ENCODE measurements at regions not wholly inside any gene's neighbourhood (a gene's known extent, or its start where the extent isn't known, plus 50 kb on each side); places are given as distances from the start of the nearest gene placed in this dataset.

DNA sequence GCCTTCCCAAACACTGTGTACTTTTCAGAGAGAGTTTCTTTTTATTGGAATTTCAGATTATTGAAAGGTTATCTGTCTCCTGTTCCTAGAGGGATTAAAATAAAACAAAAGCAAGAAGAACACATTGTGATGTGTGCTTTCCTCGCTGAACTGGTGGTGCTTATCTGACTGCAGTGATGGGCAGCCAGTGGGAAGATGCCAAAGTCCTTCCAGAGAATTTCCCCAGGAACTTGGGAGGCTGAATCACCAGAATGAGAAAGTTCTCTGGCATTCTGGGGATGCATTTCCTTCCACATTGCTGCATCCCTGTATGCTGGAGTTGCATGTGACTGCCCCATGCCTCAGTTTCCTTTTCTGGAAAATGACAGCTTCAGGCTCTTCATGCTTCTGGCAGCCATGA, 53.9 kb upstream of the SEC11C start:
- no peaks in the 10 kb centered on the region for H3K9me3 ChIP-seq (ENCODE audit: control insufficient read depth in 2 of 3, low read length in 3 of 3)
- no peaks in the 10 kb centered on the region for H3K9me3 Mint-ChIP-seq
- H3K4me3 Mint-ChIP-seq = no peak overlapping the region
- intact Hi-C loops (cut with micrococcal nuclease) = loop anchor here in 1 of 2 donors (10.0 kb wide), 1 partner anchor 139 kb away; the partner anchor contains the start of gene GRP
- no peak for DNase-seq
- H3K36me3 ChIP-seq (ENCODE audit: control insufficient read depth in 2 of 3, insufficient read depth in 3 of 3, low read length in 3 of 3) = no peaks in the 10 kb centered on the region
- peaks cover 3 to 18% (median 13%) of the 10 kb centered on the region in 7 donors for H3K4me1 Mint-ChIP-seq
- no peak overlapping the region for H3K27ac ChIP-seq (ENCODE audit: low read depth, low read length)
- H3K27ac Mint-ChIP-seq = no peak overlapping the region
- H3K4me3 ChIP-seq (ENCODE audit: low read length) = no peak overlapping the region
- no peaks in the 10 kb centered on the region for H3K36me3 Mint-ChIP-seq
- POLR2A ChIA-PET = no interaction called here
- peaks cover 0 to 8% of the 10 kb centered on the region in 2 donors for H3K4me1 ChIP-seq (ENCODE audit: control insufficient read depth in 2 of 2, insufficient read depth in 2 of 2, low read length in 2 of 2)
- ATAC-seq = no peak
- peaks cover 12 to 22% (median 20%) of the 10 kb centered on the region in 5 donors for H3K27me3 Mint-ChIP-seq
- peaks cover 0 to 4% of the 10 kb centered on the region in 2 donors for H3K27me3 ChIP-seq (ENCODE audit: control insufficient read depth in 2 of 2, insufficient read depth in 2 of 2, low read length in 2 of 2)
- CTCF ChIA-PET = interaction anchor here (0.9 to 2.1 kb wide), 4 partner anchors 9 to 317 kb away, joined by 4 to 9 read pairs (median 6); no protein-coding TSS in a partner anchor

DNA sequence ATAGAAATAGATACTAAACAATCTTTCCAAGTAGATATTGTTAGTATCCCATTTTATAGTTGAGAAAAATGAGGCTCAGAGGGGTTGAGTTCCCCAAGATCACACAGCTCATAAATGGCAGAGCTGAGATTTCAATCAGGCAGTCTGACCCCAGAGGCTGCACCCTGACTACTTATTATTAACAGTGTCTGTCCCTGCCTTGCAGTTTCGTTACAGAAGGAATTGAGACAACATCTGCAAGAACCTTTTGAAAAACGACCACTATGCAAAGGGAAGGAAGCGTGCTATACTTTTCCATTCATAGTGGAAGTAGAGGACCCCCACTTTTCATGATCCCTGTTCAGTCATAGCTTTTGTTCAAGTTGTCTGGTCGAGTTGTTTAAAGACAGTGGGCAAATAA, 53.2 kb upstream of the SEC11C start:
- Histone ChIP-seq H3K27me3 (ENCODE audit: control insufficient read depth in 2 of 2, insufficient read depth in 2 of 2, low read length in 2 of 2) (peaks cover 0 to 4% of the 10 kb centered on the region in 2 donors), H3K36me3 (ENCODE audit: control insufficient read depth in 2 of 3, insufficient read depth in 3 of 3, low read length in 3 of 3) (no peaks in the 10 kb centered on the region), H3K9me3 (ENCODE audit: control insufficient read depth in 2 of 3, low read length in 3 of 3) (no peaks in the 10 kb centered on the region), H3K27ac (ENCODE audit: low read depth, low read length) (no peak overlapping the region), H3K4me3 (ENCODE audit: low read length) (no peak overlapping the region), H3K4me1 (ENCODE audit: control insufficient read depth in 2 of 2, insufficient read depth in 2 of 2, low read length in 2 of 2) (peaks cover 0 to 8% of the 10 kb centered on the region in 2 donors)
- H3K4me3 Mint-ChIP-seq = no peak overlapping the region
- ChIA-PET POLR2A (no interaction called here), CTCF (interaction anchor here (1.2 to 2.1 kb wide), 2 partner anchors 16 to 316 kb away, joined by 3 to 6 read pairs; no protein-coding TSS in a partner anchor)
- DNase-seq (no peak), ATAC-seq (no peak)
- peaks cover 3 to 18% (median 13%) of the 10 kb centered on the region in 7 donors for H3K4me1 Mint-ChIP-seq
- no peaks in the 10 kb centered on the region for H3K36me3 Mint-ChIP-seq
- H3K27me3 Mint-ChIP-seq = peaks cover 12 to 25% (median 22%) of the 10 kb centered on the region in 5 donors
- no peaks in the 10 kb centered on the region for H3K9me3 Mint-ChIP-seq
- H3K27ac Mint-ChIP-seq = no peak overlapping the region
- intact Hi-C loops (cut with micrococcal nuclease) = loop anchor here in 1 of 2 donors (10.0 kb wide), 1 partner anchor 138 kb away; the partner anchor contains the start of gene GRP

- no peak overlapping the region for H3K4me3 ChIP-seq (ENCODE audit: low read length)
- no peaks in the 10 kb centered on the region for H3K9me3 ChIP-seq (ENCODE audit: control insufficient read depth in 2 of 3, low read length in 3 of 3)
- Mint-ChIP-seq H3K4me1 (peaks cover 3 to 18% (median 13%) of the 10 kb centered on the region in 7 donors), H3K4me3 (no peak overlapping the region), H3K9me3 (no peaks in the 10 kb centered on the region), H3K27ac (no peak overlapping the region), H3K27me3 (peaks cover 12 to 24% (median 18%) of the 10 kb centered on the region in 5 donors), H3K36me3 (no peaks in the 10 kb centered on the region)
- H3K36me3 ChIP-seq (ENCODE audit: control insufficient read depth in 2 of 3, insufficient read depth in 3 of 3, low read length in 3 of 3) = no peaks in the 10 kb centered on the region
- ChIA-PET CTCF (interaction anchor here (1.2 to 2.1 kb wide), 2 partner anchors 17 to 315 kb away, joined by 3 to 6 read pairs; no protein-coding TSS in a partner anchor), POLR2A (no interaction called here)
- peak in 7 of 9 donors; percentile 14 to 50 (median 31) for DNase-seq
- intact Hi-C loops (cut with micrococcal nuclease) = loop anchor here in 1 of 2 donors (10.0 kb wide), 1 partner anchor 137 kb away; the partner anchor contains the start of gene GRP
- no peak overlapping the region for H3K27ac ChIP-seq (ENCODE audit: low read depth, low read length)
- peaks cover 0 to 8% of the 10 kb centered on the region in 2 donors for H3K4me1 ChIP-seq (ENCODE audit: control insufficient read depth in 2 of 2, insufficient read depth in 2 of 2, low read length in 2 of 2)
- ATAC-seq = peak; percentile 50
- H3K27me3 ChIP-seq (ENCODE audit: control insufficient read depth in 2 of 2, insufficient read depth in 2 of 2, low read length in 2 of 2) = peaks cover 0 to 4% of the 10 kb centered on the region in 2 donors
Observed at GRCh38 chr18:59087391-59087790, 52.3 kb upstream of the SEC11C start.

All from naive thymus-derived CD4-positive, alpha-beta T cell (primary cell).